Transverse colon (tissue), 4 donors: ENCODE measurements at regions not wholly inside any gene's neighbourhood (a gene's known extent, or its start where the extent isn't known, plus 50 kb on each side); places are given as distances from the start of the nearest gene placed in this dataset.

Experiments used
- DNase-seq: peaks from one replicate; pipeline ENCODE4 v3.0.0-alpha.2; 2019
- H3K27ac ChIP-seq, 4 donors: fragments of 200-600 bp; sonication (generic); 2 replicates each; pipeline ENCODE4 v1.5.1; 2016 to 2018; ENCODE audit warnings: inconsistent platforms in 4 of 4
- H3K27me3 ChIP-seq: fragments of 200-600 bp; sonication (generic); 2 replicates; pipeline ENCODE4 v1.5.1; 2017; ENCODE audit warnings: inconsistent platforms
- H3K36me3 ChIP-seq, 4 donors: fragments of 200-600 bp; sonication (generic); 2 replicates each; pipeline ENCODE4 v1.5.1; 2017 to 2019; ENCODE audit warnings: inconsistent platforms in 4 of 4
- H3K4me1 ChIP-seq, 4 donors: fragments of 200-600 bp; sonication (generic); 2 replicates each; pipeline ENCODE4 v1.5.1; 2017 to 2020; ENCODE audit warnings: inconsistent platforms in 4 of 4
- H3K4me3 ChIP-seq, 4 donors: fragments of 200-600 bp; sonication (generic); 1 replicate in 1 of 4; 2 replicates in 3 of 4; pipeline versions ENCODE4 v1.5.1 to v1.6.1; 2017 to 2019; ENCODE audit warnings: inconsistent platforms in 4 of 4
- H3K9me3 ChIP-seq, 2 donors: fragments of 200-600 bp; sonication (generic); 2 replicates each; pipeline ENCODE4 v1.5.1; 2017 to 2019; ENCODE audit warnings: inconsistent platforms in 2 of 2
- EP300 ChIP-seq: sonication (generic); formaldehyde crosslinking; IDR thresholded peaks from one replicate; pipeline ENCODE4 v1.6.1; 2017; ENCODE audit warnings: antibody characterized with exemption, low read depth
- POLR2A ChIP-seq: fragments of 450-650 bp; IDR thresholded peaks from one replicate; pipeline ENCODE4 v1.6.1; 2016; ENCODE audit warnings: antibody characterized with exemption, mild to moderate bottlenecking, moderate library complexity
- POLR2AphosphoS5 ChIP-seq, 3 donors: sonication (generic); formaldehyde crosslinking; IDR thresholded peaks; one replicate each; pipeline ENCODE4 v1.6.1; 2016; ENCODE audit warnings: antibody characterized with exemption in 3 of 3
- WGBS, 2 donors: methylation state at CpG; one replicate each; pipeline ENCODE4 v1.1.5; 2018; ENCODE audit warnings: low coverage in 1 of 2; 5-methylcytosine and 5-hydroxymethylcytosine counted together
- in situ Hi-C, 4 donors: fragments of 200-750 bp; cut with MboI; loops; one replicate each; pipeline versions ENCODE4 v1.15.0 to v1.15.1; 2017; ENCODE audit warnings: low sequenced_read_pairs in 3 of 4, low pct_ligation_motif_present in 1 of 4, low pct_unique_long_range_greater_than_20kb in 1 of 4
- intact Hi-C: fragments of 100-400 bp; cut with DNase I; formaldehyde crosslinking; loops from one replicate; pipeline ENCODE4 v1.15.1; 2023; ENCODE audit warnings: low total_unique reads
- TF ChIP-seq, protein P1 (sequence below), 5 experiments: fragments of 200-600 bp in 3 of 5; fragments of 450-650 bp in 2 of 5; sonication (generic) in 3 of 5; IDR thresholded peaks; 1 replicate in 2 of 5; 2 replicates in 3 of 5; pipeline ENCODE4 v1.5.1; 2016 to 2017; ENCODE audit warnings: antibody characterized with exemption in 5 of 5, inconsistent platforms in 3 of 5, mild to moderate bottlenecking in 2 of 5, moderate library complexity in 1 of 5

DNA sequence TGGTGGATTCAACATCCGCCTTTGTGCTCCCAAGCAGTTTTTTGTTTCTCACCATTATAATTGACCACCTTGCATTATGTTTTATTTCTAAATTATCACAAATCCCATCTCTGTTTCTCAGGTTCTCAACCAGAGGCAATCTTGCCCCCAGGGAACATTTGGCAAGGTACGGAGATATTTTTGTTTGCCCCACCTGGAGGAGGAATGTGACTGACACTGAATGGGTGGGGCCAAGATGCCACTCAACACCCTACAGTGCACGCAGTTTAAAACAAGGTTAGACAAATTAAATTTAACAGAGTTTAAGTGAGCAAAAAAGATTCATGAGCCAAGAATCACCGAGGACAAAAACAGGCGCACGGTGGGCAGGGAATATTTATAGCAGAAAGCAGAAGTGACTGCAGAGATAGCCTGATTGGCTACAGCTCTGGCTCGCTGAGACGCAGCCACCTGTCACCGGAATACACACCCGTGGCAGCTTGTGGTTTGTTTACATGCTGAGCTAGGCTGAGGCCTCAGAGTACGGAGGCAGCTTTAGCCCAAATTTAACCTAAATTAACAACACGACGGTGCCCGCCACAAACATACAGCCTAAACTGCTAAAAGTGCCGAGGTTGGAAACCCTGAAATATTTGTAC is 150.0 kb upstream of the ALKAL2 start:
- in situ Hi-C loops = no loop called here
- H3K27me3 ChIP-seq = no peaks in the 10 kb centered on the region
- TF ChIP-seq POLR2A (no peak), POLR2AphosphoS5 (IDR thresholded peaks at IDR 0.05) (peak in 1 of 3 donors; percentile 20), EP300 (no peak)
- TF ChIP-seq, protein P1, sequence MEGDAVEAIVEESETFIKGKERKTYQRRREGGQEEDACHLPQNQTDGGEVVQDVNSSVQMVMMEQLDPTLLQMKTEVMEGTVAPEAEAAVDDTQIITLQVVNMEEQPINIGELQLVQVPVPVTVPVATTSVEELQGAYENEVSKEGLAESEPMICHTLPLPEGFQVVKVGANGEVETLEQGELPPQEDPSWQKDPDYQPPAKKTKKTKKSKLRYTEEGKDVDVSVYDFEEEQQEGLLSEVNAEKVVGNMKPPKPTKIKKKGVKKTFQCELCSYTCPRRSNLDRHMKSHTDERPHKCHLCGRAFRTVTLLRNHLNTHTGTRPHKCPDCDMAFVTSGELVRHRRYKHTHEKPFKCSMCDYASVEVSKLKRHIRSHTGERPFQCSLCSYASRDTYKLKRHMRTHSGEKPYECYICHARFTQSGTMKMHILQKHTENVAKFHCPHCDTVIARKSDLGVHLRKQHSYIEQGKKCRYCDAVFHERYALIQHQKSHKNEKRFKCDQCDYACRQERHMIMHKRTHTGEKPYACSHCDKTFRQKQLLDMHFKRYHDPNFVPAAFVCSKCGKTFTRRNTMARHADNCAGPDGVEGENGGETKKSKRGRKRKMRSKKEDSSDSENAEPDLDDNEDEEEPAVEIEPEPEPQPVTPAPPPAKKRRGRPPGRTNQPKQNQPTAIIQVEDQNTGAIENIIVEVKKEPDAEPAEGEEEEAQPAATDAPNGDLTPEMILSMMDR (IDR thresholded peaks at IDR 0.05) = no peak
- 17 to 23% methylated on average over 6 to 15 of the region's 15 CpGs for WGBS, 2 donors
- peak; percentile 77 for DNase-seq
- no peaks in the 10 kb centered on the region for H3K36me3 ChIP-seq
- peak overlapping the region in 3 of 4 donors; percentile 18 to 61 (median 25) for H3K27ac ChIP-seq
- no peaks in the 10 kb centered on the region for H3K9me3 ChIP-seq
- no peaks in the 10 kb centered on the region for H3K4me1 ChIP-seq
- intact Hi-C loops = no loop called here
- no peak overlapping the region for H3K4me3 ChIP-seq

DNA sequence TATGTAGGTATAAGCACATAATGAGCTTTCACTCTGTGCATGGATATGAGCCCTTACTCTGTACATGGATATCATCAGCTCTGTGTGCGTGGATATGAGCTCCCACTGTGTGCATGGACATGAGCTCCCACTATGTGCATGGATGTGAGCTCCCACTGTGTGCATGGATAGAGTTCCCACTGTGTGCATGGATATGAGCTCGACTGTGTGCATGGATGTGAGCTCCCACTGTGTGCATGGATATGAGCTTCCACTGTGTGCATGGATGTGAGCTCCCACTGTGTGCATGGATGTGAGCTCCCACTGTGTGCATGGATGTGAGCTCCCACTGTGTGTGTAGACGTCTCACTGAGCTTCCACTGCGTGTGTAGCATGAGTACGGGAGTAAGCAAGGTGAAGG is 149.3 kb upstream of the ALKAL2 start:
- H3K27me3 ChIP-seq = no peaks in the 10 kb centered on the region
- in situ Hi-C loops (no loop called here), intact Hi-C loops (no loop called here)
- H3K4me3 ChIP-seq = no peak overlapping the region
- WGBS, 2 donors = 47% methylated on average over 5 of the region's 5 CpGs; no CpG with 5 or more reads in 1 of the 2 donors
- no peaks in the 10 kb centered on the region for H3K4me1 ChIP-seq
- peak overlapping the region in 1 of 4 donors; percentile 61 for H3K27ac ChIP-seq
- H3K36me3 ChIP-seq = no peaks in the 10 kb centered on the region
- no peak for DNase-seq
- no peaks in the 10 kb centered on the region for H3K9me3 ChIP-seq
- TF ChIP-seq EP300 (no peak), POLR2AphosphoS5 (IDR thresholded peaks at IDR 0.05) (no peak), POLR2A (no peak)
- TF ChIP-seq, protein P1 (IDR thresholded peaks at IDR 0.05) = no peak

DNA sequence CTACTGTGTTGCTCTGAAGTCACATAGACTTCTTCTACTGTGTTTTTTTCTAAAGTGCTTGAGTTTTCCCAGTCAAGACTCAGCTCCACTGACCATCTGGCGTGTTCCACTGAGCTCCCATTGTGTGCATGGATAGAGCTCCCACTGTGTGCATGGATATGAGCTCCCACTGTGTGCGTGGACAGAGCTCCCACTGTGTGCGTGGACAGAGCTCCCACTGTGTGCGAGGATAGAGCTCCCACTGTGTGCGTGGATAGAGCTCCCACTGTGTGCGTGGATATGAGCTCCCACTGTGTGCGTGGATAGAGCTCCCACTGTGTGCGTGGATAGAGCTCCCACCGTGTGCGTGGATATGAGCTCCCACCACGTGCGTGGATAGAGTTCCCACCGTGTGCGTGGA is 148.3 kb upstream of the ALKAL2 start:
- TF ChIP-seq, protein P1 (IDR thresholded peaks at IDR 0.05) = no peak
- TF ChIP-seq POLR2A (no peak), EP300 (no peak), POLR2AphosphoS5 (IDR thresholded peaks at IDR 0.05) (no peak)
- in situ Hi-C loops (no loop called here), intact Hi-C loops (no loop called here)
- Histone ChIP-seq H3K27ac (no peak overlapping the region), H3K4me3 (no peak overlapping the region), H3K27me3 (no peaks in the 10 kb centered on the region), H3K9me3 (no peaks in the 10 kb centered on the region), H3K4me1 (no peaks in the 10 kb centered on the region), H3K36me3 (no peaks in the 10 kb centered on the region)
- DNase-seq = no peak
- 94 to 97% methylated on average over 7 to 14 of the region's 14 CpGs for WGBS, 2 donors

DNA sequence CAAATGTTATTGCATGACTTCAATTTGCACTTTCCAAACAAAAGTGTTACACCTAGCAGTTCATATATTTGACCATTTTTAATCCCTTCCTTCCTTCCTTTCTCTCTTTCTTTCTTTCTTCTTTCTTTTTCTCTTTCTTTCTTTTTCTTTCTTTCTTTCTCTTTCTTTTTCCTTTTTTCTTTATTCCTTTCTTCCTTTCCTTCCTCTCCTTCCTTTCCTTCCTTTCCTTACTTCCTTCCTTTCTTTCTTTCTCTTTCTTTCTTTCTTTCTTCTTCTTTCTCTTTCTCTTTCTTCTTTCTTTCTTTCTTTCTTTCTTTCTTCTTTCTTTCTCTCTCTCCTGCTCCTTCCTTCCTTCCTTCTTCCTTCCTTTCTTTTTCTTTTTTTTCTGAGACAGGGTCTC is 146.7 kb upstream of the ALKAL2 start:
- intact Hi-C loops (no loop called here), in situ Hi-C loops (no loop called here)
- H3K4me3 ChIP-seq = no peak overlapping the region
- no peak for DNase-seq
- TF ChIP-seq POLR2AphosphoS5 (IDR thresholded peaks at IDR 0.05) (no peak), POLR2A (no peak), EP300 (no peak)
- TF ChIP-seq, protein P1 (IDR thresholded peaks at IDR 0.05) = no peak
- H3K9me3 ChIP-seq = no peaks in the 10 kb centered on the region
- no peaks in the 10 kb centered on the region for H3K27me3 ChIP-seq
- no peaks in the 10 kb centered on the region for H3K4me1 ChIP-seq
- no peak overlapping the region for H3K27ac ChIP-seq
- H3K36me3 ChIP-seq = no peaks in the 10 kb centered on the region
